DOHH2 (cell line): ENCODE measurements at regions not wholly inside any gene's neighbourhood (a gene's known extent, or its start where the extent isn't known, plus 50 kb on each side); places are given as distances from the start of the nearest gene placed in this dataset.

Experiments
- H3F3A ChIP-seq: fragments of 200-600 bp; sonication (generic), shearing (Covaris generic); 2 replicates; pipeline ENCODE4 v1.6.0; 2016; ENCODE audit warnings: antibody characterized with exemption, mild to moderate bottlenecking; ENCODE audit not compliant: control insufficient read depth, insufficient read depth
- H3K27ac ChIP-seq: fragments of 200-600 bp; sonication (generic); 2 replicates; pipeline ENCODE4 v1.5.1; 2014; ENCODE audit warnings: low read depth, mild to moderate bottlenecking, low read length, moderate library complexity
- H3K27me3 ChIP-seq: fragments of 200-600 bp; sonication (generic); 2 replicates; pipeline ENCODE4 v1.6.1; 2014; ENCODE audit warnings: mild to moderate bottlenecking, low read length, mixed read lengths; ENCODE audit not compliant: control insufficient read depth
- H3K36me3 ChIP-seq: fragments of 200-600 bp; sonication (generic); 2 replicates; pipeline ENCODE4 v1.6.1; 2014; ENCODE audit warnings: mild to moderate bottlenecking, low read length, moderate library complexity, mixed read lengths; ENCODE audit not compliant: control insufficient read depth
- H3K4me1 ChIP-seq: fragments of 200-600 bp; sonication (generic); 2 replicates; pipeline ENCODE4 v1.6.1; 2014; ENCODE audit warnings: mild to moderate bottlenecking, low read length, mixed read lengths; ENCODE audit not compliant: control insufficient read depth
- H3K4me2 ChIP-seq: fragments of 200-600 bp; sonication (generic); 2 replicates; pipeline ENCODE4 v1.6.0; 2014; ENCODE audit warnings: mild to moderate bottlenecking, low read length, moderate library complexity
- H3K4me3 ChIP-seq: fragments of 200-600 bp; sonication (generic); 2 replicates; pipeline ENCODE4 v1.5.1; 2014; ENCODE audit warnings: mild to moderate bottlenecking, low read length, mixed read lengths
- H3K79me2 ChIP-seq: fragments of 200-600 bp; sonication (generic); 2 replicates; pipeline ENCODE4 v1.6.1; 2014; ENCODE audit warnings: mild to moderate bottlenecking, low read length, mixed read lengths; ENCODE audit not compliant: control insufficient read depth
- H3K9me2 ChIP-seq: fragments of 200-600 bp; sonication (generic); replicated peaks from 2 replicates; pipeline ENCODE4 v1.6.1; 2014; ENCODE audit warnings: mild to moderate bottlenecking, low read length, mixed read lengths; ENCODE audit not compliant: control insufficient read depth
- H3K9me3 ChIP-seq: fragments of 200-600 bp; sonication (generic); 2 replicates; pipeline ENCODE4 v1.6.1; 2014; ENCODE audit warnings: antibody characterized with exemption, low read length, mixed read lengths; ENCODE audit not compliant: control insufficient read depth, insufficient read depth
- H4K20me1 ChIP-seq: fragments of 200-600 bp; sonication (generic); 2 replicates; pipeline ENCODE4 v1.6.0; 2014; ENCODE audit warnings: low read depth, mild to moderate bottlenecking, antibody characterized with exemption, low read length, moderate library complexity; ENCODE audit not compliant: control insufficient read depth, insufficient read depth
- EZH2phosphoT487 ChIP-seq: fragments of 200-600 bp; sonication (generic); IDR thresholded peaks from 2 replicates; pipeline ENCODE4 v1.6.1; 2017; ENCODE audit warnings: borderline replicate concordance, mild to moderate bottlenecking, antibody characterized with exemption, low read length, moderate library complexity, mixed read lengths
- TF ChIP-seq, protein P1 (sequence below): fragments of 200-600 bp; sonication (generic); IDR thresholded peaks from one replicate; pipeline ENCODE4 v1.5.1; 2014; ENCODE audit warnings: antibody characterized with exemption, mild to moderate bottlenecking, low read depth, low read length; ENCODE audit not compliant: poor library complexity, severe bottlenecking

DNA sequence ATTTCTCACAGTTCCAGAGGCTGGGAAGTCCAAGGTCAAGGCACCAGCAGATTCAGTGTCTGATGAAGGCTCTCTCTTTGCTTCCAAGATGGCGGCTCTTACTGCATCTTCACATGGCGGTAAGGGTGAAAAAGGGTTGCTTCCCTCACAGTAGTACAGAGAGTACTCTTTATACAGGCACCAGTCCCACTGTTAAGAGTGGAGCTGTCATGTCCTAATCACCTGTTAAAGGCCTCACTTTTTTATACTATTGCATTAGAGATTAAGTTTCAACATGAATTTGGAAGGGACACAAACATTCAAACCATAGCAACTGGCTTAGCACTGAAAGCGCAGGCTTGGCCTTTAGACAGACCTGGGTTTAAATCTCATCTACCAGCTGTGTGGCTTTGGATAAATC is 50.0 kb upstream of the TCL1A start:
- TF ChIP-seq, protein P1, sequence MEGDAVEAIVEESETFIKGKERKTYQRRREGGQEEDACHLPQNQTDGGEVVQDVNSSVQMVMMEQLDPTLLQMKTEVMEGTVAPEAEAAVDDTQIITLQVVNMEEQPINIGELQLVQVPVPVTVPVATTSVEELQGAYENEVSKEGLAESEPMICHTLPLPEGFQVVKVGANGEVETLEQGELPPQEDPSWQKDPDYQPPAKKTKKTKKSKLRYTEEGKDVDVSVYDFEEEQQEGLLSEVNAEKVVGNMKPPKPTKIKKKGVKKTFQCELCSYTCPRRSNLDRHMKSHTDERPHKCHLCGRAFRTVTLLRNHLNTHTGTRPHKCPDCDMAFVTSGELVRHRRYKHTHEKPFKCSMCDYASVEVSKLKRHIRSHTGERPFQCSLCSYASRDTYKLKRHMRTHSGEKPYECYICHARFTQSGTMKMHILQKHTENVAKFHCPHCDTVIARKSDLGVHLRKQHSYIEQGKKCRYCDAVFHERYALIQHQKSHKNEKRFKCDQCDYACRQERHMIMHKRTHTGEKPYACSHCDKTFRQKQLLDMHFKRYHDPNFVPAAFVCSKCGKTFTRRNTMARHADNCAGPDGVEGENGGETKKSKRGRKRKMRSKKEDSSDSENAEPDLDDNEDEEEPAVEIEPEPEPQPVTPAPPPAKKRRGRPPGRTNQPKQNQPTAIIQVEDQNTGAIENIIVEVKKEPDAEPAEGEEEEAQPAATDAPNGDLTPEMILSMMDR: no peak
- no peak for TF ChIP-seq EZH2phosphoT487
- H3K4me1 ChIP-seq: no peaks in the 10 kb centered on the region
- H3K27me3 ChIP-seq: peaks cover 4% of the 10 kb centered on the region
- H4K20me1 ChIP-seq: no peaks in the 10 kb centered on the region
- no peak overlapping the region for H3K4me2 ChIP-seq
- no peaks in the 10 kb centered on the region for H3K9me2 ChIP-seq
- H3K9me3 ChIP-seq: no peaks in the 10 kb centered on the region
- no peaks in the 10 kb centered on the region for H3F3A ChIP-seq
- no peak overlapping the region for H3K27ac ChIP-seq
- no peaks in the 10 kb centered on the region for H3K36me3 ChIP-seq
- no peak overlapping the region for H3K4me3 ChIP-seq
- no peaks in the 10 kb centered on the region for H3K79me2 ChIP-seq
